ENCODE measurements at regions not wholly inside any gene's neighbourhood (a gene's known extent, or its start where the extent isn't known, plus 50 kb on each side); places are given as distances from the start of the nearest gene placed in this dataset.

DNA sequence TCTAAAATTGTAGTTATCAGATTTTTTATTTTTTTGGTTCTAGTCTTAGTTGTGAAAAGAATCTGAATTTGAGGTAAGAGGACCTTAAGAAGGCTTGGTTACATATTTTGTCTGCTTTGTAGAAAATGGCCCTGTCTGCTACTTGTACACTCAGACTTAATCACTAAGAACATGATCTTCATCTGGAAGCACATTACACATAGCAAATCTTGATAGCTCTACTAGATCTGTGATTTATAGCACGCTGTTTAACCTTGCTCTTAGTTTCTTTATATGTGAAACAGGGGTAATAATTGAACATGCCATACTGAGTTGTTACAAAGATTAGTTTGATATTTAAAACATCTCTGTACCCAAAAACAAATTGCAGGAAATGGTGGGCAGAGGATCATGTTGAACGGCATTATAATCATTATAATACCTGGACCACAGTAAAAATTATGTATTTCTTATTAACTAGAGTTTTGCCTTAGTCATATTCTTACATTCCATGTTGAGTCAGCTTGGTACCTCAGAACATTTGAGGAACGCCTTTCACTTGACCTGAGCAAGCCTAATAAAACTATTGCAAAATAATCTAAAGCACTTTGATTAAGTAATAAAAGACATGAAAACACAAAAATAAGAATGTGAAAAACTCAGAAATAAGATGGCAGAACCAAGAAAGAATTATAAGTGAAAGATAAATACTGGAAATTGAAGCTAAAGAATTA is 738.0 kb upstream of the AADAT start:
- TF ChIP-seq, protein P1, sequence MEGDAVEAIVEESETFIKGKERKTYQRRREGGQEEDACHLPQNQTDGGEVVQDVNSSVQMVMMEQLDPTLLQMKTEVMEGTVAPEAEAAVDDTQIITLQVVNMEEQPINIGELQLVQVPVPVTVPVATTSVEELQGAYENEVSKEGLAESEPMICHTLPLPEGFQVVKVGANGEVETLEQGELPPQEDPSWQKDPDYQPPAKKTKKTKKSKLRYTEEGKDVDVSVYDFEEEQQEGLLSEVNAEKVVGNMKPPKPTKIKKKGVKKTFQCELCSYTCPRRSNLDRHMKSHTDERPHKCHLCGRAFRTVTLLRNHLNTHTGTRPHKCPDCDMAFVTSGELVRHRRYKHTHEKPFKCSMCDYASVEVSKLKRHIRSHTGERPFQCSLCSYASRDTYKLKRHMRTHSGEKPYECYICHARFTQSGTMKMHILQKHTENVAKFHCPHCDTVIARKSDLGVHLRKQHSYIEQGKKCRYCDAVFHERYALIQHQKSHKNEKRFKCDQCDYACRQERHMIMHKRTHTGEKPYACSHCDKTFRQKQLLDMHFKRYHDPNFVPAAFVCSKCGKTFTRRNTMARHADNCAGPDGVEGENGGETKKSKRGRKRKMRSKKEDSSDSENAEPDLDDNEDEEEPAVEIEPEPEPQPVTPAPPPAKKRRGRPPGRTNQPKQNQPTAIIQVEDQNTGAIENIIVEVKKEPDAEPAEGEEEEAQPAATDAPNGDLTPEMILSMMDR (IDR thresholded peaks at IDR 0.05; ENCODE audit: insufficient read depth, low read depth, low read length): no peak
- TF ChIP-seq EZH2 (IDR thresholded peaks at IDR 0.05; ENCODE audit: insufficient read depth, low read length): no peak

All from astrocyte (in vitro differentiated cells and primary cell).